Activated CD8-positive, alpha-beta memory T cell treated with anti-CD3 and anti-CD28 coated beads, Interleukin-2, amount 50 U/mL, for 48 hours (primary cell): ENCODE measurements at regions not wholly inside any gene's neighbourhood (a gene's known extent, or its start where the extent isn't known, plus 50 kb on each side); places are given as distances from the start of the nearest gene placed in this dataset.

ENCODE experiments used
- DNase-seq: peaks from one replicate; pipeline ENCODE4 v3.0.0-alpha.2; 2020

DNA sequence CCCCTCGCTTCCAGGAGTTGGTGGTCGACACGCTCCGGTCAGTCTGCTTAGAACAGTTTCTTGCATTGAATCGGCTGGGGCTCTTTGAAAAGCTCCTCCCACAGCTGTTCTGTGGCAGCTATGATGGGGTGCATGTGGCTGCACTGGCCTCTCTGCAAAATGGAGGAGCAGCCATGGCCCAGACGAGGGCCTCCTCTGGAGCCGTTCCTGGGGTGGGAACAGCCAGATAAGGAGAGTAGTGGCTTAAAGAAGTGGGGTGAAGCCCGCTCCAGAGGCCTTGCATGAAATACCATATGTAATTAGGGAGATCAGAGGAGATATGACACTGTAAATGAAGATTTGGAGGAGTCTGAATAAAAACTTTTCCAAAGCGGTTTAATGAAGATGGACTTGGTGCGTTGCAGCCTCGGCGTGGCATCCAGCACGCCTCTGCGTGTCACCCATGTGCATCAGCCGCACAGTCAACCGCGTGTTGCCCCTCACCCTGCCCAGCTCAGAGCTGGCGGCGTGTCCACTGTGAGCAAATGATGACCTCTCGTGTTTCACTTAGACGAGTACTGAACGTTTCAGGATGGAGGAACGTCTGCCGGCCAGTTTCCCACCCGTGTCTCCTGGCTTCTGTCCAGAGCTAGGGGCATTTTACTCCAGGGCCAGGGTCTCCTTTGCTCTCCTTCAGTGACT, 199.2 kb downstream of the TEX29 start:
- DNase-seq = no peak

DNA sequence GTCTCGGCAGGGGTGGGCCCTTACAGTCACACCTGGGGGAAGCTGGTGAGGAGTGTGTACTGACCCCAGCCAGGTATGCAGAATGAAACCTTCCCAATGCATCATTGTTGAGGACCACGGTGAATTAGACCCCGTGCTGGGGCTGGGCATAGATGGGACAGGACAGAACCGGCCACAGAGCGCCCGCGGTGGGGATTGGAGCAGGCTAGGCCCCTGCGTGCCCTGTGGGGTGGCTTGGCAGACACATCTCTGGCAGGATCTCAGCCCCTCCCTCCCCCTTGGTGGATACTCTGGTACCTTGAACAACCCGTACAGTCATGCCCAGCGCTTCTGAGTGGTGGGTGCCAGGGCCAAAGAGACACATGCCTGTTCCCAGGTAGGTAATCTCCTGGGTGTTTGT, 200.6 kb downstream of the TEX29 start:
- no peak for DNase-seq

DNA sequence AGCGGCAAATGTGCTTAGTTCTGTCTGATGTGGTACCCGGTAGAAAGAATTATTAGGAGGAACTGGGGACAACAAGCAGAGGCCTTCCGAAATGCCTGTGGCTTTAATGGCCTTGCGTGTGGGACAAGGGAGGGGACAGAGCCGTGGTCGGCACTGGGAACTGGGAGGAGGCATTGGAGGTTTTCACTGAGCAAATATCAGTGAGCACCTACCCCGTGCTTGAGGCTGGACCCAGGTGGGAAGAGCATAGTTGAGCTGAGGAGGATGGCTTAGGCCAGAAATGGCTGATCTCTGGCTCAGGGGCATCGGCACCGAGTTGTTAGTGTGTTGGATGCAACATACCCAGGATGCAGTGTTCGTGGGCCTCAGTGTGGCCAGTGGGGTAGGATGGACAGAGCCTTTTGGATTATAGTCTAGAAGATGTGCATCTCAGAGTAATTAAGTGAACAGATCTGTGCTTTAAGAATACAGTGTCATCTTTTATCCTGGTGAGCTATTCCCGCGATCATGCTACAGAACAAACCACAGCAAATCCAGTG, 201.3 kb downstream of the TEX29 start:
- DNase-seq = no peak

DNA sequence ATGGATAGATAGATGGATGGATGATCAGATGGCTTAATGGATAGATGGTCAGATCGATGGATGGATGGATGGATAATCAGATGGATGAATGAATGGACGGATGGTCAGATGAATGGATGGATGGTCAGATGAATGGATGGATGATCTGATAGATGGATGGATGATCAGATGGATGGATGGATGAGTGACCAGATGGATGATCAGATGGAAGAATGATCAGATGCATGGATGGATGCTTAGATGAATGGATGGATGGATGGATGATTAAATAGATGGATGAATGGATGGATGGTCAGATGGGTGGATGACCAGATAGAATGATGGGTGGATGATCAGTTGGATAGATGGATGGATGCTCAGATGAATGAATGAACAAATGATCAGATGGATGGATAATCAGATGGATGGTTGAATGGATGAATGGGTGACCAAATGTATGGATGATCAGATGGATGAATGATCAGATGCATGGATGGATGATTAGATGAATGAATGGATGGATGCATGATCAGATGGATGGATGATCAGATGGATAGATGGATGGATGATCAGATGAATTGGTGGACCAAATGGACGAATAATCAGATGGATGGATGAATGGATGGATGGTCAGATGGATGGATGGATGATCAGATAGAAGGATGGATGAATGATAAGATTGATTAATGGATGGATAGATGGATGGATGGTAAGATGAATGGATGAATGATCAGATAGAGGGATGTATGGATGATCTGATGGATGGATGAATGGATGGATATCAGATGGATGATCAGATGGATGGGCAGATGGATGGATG, 205.1 kb downstream of the TEX29 start:
- no peak for DNase-seq

DNA sequence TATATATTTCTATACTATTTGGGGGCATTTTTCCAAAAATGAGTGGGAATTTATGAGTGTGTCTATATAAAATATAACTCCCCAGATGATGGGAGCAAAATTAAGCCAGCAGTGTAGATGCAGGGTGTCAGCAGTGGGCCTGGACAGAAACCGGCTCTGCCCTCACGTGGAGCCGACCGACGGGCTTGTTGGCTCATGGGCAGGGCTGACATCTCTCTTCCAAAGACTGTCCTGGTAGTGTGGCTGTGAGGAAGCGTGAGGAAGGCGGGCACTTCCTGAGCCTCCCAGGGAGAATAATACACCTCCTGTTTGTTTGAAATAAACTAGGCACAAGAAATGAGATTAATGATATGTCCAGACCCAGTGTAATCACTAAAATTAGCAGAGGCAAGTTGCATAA, 206.5 kb downstream of the TEX29 start:
- DNase-seq = no peak

DNA sequence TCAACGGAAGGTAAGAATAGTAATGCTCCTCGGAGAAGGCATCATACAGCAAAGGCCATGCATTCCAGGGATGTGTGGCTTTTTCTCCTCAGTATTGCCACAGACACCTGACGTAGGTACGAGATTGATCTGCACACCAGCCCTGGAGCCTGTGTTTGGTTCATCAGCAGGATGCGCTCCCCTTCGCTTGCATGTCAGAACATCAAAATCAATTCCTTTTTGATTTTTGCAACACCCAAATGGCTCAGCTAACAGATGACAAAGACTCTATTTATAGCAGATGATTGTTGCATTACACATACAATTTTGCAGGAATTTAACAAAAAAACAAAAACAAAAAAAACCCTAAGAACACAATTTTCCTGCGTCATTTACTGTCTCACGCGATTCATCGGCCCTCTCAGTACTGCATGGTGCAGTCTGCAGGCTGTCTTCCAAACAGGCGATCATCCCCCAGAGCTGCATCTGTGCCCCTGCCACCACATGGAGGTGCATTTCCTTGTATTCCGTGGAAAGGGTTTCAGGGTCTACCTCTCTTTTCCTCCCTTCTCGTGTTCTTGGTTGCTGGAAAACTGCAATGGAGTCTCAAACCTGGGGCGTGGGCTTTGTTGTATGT, 207.3 kb downstream of the TEX29 start:
- DNase-seq = no peak

DNA sequence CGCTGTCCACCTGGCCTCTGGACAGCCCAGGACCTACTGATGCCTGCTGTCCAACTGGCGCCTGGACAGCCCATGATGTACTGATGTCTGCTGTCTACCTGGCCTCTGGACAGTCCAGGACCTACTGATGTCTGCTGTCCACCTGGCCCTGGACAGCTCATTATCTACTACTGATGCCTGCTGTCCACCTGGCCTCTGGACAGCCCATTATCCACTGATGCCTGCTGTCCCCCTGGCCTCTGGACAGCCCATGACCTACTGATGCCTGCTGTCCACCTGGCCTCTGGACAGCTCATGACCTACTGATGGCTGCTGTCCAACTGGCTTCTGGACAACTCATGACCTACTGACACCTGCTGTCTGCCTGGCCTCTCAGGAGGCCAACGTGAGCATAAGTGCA, 208.1 kb downstream of the TEX29 start:
- no peak for DNase-seq

DNA sequence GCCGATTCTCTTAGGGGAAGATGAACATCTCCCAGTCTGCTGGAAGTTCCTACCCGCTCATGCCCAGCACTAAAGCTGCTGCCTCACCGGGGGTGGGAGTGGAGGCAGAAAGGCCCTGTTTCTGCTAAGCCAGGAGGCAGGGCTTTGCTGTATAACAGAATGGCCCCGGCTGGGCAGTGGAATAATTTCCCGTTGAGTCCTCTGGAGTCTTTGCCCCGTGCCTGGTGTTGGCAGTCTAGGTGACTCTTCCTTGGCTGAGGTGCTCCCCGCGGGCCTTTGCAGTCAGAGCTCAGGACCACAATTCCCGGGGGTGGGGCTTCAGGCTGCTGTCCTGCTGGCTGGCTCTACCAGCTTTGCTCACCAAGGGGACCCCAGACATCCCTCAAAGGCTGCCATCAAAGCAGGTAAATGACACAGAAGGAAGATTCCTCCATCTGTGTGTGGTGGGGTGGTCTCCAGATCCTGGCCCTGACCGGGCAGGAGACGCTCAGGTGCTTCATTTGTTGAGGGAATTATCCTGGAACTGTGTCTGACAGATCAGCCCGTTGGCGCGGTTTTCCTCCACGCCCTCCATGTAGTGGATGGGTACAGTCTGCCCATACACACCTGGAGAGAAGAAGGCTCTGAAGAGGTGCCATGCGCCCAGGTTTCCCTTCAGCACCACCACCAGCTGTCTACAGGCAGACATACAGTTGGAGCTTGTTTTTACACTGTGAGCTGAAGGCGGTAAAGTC, 209.9 kb downstream of the TEX29 start:
- no peak for DNase-seq

DNA sequence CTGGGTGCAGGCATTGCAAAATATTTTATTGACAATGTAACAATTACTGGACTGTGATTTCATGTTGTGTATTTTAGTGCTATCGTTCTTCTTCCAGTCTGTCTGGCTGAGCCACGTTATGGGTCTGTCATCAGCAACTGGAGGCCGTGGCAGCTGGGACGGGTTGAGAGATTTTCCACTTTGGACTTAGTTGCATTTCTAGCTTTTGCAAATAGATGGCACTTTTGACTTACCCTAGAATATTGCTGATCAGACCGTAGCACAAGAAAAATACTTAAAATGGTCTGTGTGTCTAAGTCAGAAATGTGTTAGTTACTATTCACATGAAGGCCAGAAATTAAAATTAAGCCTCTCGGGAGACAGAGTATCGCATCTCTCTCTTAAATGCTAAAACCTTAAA, 211.1 kb downstream of the TEX29 start:
- no peak for DNase-seq

DNA sequence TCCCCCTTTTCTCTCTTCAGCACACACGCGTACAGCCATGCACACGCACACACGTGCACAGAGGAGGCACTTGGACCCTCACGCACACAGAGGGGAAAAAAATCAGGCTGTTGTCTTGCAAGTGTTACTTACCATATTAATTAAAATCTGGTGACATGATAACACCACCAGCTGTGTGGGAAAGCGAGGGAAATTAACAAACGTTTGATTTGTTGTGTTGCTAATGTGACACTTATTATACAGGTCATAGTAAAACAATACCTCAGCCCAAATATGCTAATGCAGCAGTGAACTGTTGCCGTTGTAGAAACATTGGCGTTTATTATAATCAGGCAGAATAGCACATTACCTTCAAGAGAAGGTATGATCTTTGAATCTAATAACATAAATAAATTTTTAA, 211.7 kb downstream of the TEX29 start:
- DNase-seq = no peak

DNA sequence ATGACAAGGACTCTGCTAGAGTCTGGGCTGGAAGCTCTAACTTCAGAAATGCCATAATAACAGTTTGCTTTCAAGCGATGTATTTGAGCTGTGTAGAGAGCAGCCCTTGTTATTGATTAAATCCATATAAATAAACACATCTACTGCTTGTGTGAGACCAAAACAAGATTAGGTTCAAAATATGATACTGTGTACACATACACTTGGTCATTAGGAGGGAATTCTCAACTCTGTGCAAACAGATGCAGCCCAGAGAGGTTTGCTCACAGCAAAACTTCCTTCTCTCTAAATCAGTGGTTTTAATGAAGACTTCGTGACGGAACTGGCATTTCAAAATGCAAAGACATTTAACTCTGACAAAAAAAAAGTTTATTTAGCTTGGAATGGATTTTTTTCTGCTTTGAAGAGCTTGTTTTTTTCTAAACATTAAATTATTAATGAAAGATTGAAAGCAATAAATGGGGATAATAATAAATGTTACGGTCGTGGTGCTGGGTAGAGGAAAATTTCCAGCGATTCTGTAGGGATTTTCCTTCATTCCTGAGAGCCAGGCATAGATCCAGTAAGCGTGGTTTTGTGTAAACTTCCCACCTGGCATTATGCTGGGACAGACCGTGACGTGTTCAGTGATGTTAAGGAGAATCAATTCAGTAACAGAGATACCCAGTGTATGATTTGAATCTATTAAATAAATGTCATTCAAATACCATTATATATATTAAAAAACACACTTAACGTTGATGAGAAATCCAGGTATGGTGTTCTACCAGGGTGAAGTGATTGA, 213.7 kb downstream of the TEX29 start:
- no peak for DNase-seq

DNA sequence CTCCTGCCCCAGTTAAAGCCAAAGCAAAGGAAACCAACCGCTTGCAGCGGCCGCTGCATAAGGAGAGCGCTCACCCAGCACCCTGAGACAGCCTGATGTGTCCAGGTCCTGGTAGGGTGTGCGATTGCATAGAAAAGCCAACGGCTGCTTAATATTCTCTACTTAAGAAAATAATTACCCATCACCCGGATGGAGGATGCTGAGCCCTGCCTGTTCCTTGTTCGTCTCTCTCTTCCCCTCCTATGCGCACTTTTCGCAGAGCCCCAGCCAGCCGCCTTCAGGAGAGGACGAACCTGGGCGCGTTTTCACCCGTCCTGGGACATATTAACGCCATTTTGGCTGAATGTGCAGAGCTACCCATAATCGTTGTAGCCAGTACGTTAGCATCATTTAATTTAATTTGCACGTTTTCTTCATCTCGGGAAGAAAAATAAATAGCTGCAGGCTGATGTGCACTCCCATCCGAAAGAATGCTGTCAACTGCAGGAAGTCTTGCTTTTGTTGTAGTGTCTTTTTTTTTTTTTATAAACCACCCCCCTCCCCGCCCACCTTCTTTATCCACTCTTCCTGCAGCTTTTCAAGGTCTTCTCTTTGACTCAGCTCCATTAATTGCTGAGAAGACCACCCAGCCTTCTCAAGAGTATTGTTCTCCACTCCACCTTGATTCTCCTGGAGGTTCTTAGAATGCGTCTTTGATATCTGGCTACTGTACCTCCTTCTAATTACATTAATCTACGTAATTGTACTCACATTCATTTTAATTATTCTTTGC, 214.5 kb downstream of the TEX29 start:
- no peak for DNase-seq

DNA sequence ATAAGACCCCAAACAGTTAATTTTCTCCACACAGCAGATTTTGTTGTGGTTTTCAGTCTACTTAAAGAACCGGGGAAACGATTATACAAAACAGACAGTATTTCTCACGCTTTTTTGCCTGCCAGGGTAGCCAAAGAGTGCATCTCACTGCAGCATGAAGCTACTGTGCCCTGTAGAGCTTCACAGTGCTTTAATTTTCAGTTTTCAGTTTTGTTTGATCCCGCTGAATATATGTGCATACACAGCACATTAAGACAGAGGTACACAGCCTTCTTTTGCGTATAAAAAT, 215.0 kb downstream of the TEX29 start:
- DNase-seq = no peak

DNA sequence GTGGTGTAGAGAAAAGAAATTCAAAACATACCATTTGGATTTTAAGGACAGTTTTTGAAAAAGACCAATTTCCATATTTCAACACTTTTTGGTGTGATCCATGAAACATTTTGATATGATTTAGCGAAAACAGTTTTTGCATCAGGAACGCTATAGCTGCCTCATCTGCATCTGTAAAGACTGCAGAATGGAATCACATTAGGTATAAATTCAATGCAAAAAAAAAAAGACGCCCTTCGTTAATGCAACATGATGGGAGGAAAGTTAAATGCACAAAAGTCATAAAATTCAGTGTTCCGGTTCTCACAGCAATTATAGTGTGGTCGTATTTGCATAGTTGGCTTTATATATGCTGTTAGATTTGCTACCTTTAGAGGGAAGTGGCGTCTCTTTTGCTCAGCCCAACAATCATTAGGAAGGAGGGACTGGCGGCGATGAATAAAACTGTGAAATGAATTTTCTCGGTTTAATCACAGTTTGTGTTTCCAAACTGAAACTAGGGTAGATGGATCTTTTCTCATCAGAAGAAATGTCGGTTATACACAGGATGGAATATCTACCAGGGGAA, 215.7 kb downstream of the TEX29 start:
- DNase-seq = no peak

DNA sequence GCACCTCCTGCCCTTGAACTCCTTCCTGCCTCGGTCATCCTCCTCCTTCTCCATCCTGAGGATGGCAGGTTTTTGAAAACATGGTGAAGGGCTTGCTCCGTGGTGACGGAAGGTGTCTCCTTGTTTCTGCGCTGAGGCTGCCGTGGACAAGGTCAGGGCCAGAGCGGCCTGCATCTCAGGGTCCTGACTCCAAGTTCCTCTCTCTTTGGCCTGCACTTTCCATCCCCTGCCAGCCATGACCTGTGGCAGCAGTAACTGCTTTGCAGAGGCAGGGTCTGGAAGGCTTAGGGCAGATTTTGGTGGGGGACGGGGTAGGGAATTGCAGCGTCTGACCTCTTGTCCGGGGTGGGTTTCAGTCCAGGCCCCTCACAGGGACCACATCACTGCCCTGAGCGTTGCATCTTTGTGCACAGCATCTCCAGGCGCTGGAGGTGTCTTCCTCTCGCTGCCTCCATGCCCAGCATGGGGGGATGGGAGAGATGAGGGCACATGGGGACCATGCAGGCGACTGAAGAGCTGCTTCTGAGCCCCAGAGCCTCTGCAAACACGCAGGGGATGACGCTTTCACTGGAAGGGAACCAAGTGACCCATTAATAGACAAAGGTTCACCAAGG, 216.8 kb downstream of the TEX29 start:
- DNase-seq = no peak

DNA sequence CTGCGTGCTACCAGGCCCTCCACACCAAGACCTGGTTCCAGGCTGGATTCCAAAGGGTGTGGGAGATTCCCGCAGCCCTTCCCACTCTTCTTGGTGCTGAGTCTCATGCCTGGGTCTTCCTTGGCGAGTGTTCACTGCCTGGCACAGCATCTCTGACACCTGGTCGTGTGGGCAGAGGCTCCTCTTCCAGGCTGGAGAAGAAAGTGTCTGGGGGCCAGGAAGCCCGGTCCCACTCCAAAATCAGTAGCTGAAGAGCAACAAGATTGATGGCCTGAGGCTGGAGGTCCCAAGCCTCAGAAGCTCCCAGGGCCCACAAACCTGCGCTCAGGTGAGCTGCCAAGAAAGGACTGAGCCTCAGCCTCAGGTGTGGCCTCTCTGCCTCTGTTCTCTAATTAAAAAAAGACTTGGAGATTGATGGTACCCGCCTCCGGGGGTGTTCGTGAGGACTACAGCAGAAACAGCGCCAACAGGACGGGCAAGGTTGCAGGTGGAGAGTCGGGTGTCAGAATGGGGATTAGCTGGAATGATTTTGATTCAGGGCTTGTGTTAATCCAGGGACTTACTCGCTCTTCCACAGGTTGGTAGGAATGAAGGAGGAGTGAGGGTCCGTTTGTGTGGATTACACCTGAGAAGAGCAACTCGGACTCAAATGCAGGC, 217.5 kb downstream of the TEX29 start:
- no peak for DNase-seq

DNA sequence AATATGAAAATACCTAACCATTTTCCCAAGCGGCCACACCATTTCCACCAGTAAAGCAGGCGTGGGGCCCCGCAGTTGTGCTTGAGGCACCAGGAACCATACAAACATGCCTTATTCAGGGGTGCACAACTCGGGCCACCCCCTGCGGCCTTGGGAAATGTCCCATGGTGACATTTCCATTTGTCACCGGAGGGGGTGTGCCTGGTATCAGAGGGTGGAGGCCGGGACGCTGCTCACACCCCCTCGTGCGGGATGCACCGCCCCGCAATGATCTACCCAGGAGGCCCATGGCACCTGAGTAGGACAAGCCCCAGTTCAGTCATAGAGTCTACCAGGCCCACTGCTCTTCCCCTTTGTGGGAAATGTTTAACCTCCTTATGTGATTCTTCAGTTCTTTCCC, 218.8 kb downstream of the TEX29 start:
- DNase-seq = no peak

DNA sequence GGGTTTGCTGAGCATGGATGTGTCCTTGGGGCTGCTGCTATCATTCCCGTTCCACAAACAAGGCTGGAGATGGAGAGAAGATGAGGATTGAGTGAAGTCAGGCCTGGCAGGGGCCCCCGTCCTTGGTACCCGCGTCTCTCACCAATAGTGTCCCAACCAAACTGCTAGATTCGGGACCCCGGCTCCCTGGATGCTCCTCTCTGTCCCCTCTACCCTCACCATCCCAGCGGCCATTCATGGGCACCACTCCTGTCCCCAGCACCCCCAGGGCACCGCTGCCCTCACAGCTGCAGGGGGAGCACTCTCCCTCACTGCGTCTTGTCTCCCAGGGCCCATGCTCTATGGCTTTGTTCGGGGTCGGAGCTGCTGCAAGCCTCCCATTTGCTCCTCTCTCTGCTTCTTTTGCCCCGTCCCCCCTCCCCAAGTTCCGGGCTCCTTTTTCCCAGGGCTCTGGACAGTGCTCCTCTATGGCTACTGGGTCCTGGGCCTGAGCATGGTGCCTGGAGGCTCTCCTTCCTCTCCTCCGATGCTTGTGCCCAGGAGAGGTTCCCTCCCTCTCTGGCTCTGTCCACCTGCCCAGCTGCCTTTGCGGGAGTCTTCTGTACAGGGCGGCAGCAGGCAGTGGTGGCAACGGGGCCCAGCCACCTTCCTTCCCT, 219.5 kb downstream of the TEX29 start:
- DNase-seq = no peak

DNA sequence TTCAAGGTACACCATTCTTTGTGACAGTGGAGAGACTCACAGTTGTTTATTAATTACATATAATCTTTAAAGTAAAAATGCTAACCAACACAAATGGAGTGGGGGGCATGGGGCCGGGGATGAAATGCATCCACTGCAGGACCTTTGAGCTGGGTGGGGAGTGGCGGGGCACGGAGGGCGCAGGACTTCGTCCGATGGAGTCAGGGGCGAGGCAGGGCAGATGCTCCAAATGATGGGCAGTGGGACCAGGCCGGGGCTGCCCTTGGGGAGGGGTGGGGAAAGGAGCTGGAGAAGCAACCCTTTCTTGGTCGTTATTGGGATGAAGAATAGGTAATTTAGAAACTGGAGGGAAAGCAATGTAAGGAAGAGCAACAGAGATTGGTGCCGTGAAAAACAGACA, 220.0 kb downstream of the TEX29 start:
- DNase-seq = no peak

DNA sequence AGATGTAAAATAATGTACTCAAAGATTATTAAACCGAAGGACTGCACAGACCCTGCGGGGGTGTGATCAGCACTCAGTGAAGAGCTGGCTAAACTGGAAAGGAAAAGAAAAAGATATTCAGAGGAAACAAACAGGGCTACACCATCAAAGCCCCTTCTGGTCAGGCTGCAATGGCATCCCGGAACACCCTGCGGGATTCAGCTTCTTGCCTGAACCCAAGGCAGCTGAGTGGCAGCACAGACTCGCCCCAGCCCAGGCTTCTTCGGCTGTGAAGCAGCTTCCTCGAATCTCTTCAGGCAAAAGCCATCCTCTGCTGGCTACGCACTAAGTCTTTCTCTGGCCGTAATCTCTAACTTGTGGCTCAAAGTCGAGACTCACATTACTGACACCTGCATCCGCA, 220.9 kb downstream of the TEX29 start:
- DNase-seq = no peak
